DMS53 (cell line): ENCODE measurements at regions not wholly inside any gene's neighbourhood (a gene's known extent, or its start where the extent isn't known, plus 50 kb on each side); places are given as distances from the start of the nearest gene placed in this dataset.
A peak's percentile ranks its signal among the peaks of the same experiment; 100 is the strongest.

Experiments
- DNase-seq: peaks from one replicate; lab custom pipeline; 2025; lab: John Stamatoyannopoulos, UW

GRCh38 chr12:75838309-75838708 is 193.3 kb downstream of the PHLDA1 start:
- DNase-seq: no peak

GRCh38 chr12:75837700-75838099 is 193.9 kb downstream of the PHLDA1 start:
- DNase-seq: no peak

DNA sequence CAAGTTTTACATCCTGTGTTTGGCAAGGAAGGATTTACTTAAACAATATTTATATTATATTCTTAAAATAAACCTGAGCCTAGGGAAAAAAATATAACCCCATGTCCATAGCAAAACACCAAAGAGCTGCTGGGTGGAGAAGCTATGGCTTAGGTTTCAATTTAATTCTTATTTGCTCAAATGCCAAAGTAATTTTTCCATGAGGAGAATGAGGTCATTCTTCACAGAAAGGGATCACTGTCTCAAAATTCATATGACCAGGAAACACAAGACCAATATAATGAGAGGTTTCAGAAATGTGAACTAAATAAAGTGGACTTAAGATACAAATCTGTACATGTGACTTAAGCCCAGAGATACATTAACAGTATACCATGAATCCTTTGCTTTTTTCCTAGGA is 195.0 kb downstream of the PHLDA1 start:
- no peak for DNase-seq

DNA sequence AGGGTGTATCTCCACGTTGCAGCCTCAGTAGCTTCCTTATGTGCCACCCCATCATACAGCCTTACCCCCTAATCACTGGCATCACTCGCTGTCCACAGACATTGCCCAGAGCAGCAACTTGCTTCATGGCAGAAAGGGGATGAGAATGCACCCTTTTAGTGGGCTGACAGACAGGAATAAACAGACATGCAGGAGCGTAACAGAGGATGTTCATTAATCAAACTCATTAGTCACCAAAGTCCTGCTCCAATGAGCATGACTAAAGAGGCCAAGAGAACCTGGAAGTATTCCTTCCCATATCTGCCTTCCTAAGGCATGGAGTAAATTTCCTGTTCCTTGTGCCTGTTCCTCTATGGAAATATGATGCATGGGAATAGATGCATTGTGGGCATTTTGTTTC is 197.0 kb downstream of the PHLDA1 start:
- DNase-seq: no peak

DNA sequence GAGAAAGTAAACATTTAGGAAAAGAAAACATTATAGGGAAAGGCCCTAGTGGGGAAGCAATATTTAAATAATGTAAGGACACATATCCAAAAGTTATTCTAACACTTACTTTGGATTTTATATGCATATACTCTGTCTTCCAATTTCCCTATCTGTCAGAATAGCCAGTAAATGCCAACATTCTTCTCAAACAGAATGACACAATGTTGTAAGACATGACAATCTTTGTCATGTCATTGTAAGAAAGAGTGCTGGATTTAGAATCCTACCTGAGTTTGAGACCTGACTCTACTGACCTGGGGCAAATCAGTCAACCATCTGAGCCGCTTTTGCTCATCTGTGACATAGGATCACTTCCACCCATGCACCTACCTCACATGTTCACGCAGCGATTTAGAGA is 198.3 kb downstream of the PHLDA1 start:
- DNase-seq: no peak

DNA sequence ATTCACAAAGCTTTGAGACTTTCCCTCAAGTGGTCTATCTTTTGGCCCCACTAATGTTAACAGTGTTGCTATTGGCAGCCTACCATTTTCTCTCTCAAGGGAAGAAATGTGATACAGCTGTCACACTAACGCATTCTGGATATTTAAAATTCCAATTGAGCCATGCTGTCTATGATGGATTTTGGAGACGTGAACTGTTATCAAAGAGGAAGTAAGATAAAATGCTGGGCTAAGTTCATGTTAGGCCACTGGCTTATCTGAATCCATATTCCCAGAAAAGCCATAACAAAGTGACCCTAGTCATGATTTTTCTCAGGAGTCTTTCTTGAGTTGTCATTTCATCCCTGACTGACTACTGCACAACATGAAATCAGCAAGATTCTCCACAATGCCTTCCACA is 200.2 kb downstream of the PHLDA1 start:
- no peak for DNase-seq

- no peak for DNase-seq
Observed at GRCh38 chr12:75827061-75827460, 204.5 kb downstream of the PHLDA1 start.

- peak; percentile 12 for DNase-seq
Observed at GRCh38 chr12:75825686-75826085, 205.9 kb downstream of the PHLDA1 start.

- DNase-seq: no peak
Observed at GRCh38 chr12:75823475-75823874, 208.1 kb downstream of the PHLDA1 start.

DNA sequence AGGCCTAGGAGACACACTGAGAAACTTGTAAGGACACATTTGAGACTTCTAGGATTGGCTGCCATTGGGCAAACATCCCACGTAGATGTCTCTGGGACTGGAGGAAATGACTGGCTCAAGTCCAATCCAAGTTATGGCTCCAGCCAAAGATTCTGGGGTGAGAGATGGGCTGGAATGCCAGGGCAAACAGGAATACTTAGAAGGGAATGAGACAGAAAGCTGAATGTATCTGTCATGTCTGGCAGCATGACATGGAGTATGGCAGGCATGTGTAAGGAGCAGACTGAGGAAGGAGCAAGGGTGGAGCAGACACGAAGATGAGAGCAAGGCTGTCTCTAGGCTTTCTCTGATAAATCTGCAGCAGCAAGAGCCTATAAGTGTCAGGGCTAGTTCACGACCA is 209.2 kb downstream of the PHLDA1 start:
- no peak for DNase-seq

- DNase-seq: no peak
Observed at GRCh38 chr12:75820848-75821578, 210.6 kb downstream of the PHLDA1 start.

GRCh38 chr12:75820071-75820470 is 211.5 kb downstream of the PHLDA1 start:
- no peak for DNase-seq

DNA sequence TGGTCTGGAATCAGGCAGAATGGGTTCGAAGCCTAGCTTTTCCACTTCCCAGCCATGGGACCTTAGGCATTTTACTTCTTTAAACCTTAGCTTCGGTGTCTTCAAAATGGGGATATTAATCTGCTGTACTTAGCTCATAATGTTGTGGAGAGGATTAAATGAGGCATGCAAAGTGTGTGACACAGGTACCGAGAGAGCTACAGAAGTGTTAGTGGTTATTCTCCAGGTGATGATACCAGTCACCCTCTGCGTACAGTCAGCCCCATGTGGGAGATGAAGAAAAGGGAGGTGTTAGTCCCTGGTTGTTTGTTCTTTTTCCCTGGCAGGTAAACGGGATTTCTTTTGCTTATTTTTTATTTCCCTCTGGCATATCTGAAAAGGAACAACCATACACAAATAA is 212.1 kb downstream of the PHLDA1 start:
- peak; percentile 17 for DNase-seq

DNA sequence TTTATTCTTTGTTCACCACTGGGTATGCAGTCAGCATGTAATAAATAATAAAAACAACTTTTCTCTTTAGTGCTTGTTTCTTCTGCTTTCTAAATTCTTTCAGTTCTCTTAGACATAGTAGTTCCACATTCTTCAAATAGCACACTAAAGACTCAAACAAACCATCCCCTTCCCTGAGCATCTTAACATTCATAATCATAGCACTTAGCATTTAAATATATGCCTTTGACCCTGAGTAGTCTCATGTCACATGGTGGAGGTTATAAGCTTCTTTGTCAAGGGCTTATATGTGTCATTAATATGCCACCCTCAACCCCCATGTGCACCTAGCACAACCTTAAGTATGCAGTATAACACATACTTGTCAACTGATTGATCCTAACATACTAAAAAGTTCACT is 212.7 kb downstream of the PHLDA1 start:
- no peak for DNase-seq

DNA sequence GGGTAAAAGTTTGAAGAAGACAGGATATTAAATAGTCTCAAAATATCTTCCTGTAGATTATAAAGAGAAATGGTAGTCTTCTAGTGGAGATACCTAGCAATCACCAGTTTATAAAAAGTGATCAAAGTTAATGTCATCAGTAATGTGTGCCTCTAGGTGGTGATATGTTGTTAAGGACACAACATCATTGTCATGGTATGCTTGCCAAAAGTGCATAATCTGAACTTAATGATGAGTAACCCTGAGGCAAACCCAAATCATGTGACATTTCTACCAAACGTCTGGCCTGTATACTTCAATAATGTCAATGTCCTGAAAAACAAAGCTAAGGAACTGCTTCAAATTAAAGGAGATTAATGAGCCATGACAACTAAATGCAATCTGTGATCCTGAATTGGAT is 214.7 kb downstream of the PHLDA1 start:
- peak; percentile 55 for DNase-seq

GRCh38 chr12:75815756-75816155 is 215.8 kb downstream of the PHLDA1 start:
- peak; percentile 31 for DNase-seq

GRCh38 chr12:75814851-75815754 is 216.5 kb downstream of the PHLDA1 start:
- DNase-seq: peak; percentile 89

DNA sequence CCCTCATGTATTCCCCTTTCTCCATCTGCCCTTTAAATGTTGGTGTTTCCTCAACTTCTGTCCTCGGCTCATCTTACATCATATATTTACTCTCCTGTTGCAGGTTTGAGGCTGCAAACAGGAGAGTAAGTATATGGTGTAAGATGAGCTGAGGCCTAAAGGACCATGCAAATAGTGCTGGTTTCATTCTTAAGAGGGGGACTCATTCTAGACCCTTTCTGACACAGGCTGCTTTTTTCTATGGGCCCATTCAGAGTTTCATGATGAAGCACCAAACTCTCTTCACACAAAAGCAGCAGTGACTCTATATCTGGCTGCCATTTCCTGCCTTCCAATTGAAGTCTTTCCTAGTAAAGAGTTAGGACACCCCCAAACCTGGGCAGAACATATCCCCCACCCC is 218.5 kb downstream of the PHLDA1 start:
- DNase-seq: peak; percentile 85

DNA sequence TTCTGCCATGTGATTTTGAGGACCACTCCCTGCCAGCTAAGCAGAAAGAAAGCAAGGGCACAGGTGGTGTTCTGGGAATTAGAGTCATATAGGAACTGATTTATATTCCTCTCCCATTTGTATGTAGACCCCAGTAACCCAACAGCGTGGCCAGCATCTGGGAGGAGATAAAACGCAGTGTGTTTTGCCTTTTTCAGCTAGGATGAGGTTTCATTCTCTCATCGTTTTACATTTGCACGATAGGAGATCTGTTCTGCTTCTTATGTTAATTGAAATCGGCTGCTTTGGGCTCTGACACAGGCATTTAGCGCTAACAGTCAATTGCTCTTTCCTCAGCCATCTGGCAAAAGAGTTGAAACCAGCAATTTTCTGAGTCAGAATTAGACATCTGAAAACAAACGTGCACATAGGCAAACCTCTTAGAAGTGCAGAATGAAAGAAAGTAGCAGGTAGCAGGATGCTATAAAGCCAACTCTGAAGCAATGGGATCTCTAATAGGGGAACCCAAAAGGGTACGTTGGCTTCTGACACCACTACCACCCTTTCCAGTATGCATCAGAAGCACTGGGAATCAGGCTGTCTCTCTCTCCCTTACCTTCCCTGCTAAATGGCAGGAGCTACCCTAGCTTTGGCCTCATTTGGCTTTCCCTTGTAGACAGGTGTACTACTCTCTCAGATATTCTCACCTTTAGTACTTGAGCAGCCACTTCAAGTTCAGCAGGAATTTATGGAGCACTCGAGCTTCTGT is 219.1 kb downstream of the PHLDA1 start:
- peak; percentile 85 for DNase-seq

DNA sequence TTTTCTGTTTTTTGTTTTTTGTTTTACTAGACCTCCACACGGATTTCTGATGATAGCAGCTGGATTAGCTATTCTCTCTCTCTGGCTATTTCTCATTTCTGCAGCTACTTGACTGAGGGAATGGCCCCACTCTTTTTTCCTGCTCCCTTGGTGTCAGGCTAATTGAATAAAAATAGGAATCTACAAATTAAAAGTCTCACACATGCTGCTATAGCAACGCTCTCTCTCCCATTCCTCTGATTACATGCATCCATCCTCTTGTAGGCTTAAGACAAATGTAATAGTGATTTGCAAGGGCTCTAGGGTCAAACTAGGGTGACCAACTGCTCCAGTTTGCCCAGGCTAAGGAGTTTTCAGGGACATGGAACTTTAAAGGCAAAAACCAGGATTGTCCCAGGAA is 221.8 kb downstream of the PHLDA1 start:
- no peak for DNase-seq

- DNase-seq: no peak
Observed at GRCh38 chr12:75807494-75807893, 224.1 kb downstream of the PHLDA1 start.

GRCh38 chr12:75805905-75806304 is 225.7 kb downstream of the PHLDA1 start:
- DNase-seq: no peak

DNA sequence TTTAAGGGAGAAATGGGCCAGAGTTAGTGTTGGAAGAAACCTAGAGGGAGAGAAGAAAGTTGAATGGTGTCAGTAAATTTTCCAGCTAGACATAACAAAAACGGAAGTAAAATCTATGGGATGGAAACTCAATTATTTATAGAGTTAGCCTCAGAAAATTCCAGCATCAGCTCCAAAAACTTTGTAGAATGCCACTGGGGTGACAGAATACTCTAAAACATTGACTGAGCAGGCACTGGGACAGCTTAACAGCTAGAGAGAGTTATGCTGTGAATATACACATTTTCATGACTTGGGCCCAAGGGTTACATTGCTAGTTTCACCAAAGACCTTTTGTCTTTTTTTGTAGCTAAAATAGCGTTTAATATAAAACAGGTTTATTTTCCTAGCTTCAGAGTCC is 226.3 kb downstream of the PHLDA1 start:
- no peak for DNase-seq
